Activated naive CD4-positive, alpha-beta T cell treated with anti-CD3 and anti-CD28 coated beads, Interleukin-2, amount 10 ng/mL, durations not matched to agents 7 days and 5 days (primary cell): ENCODE measurements at regions not wholly inside any gene's neighbourhood (a gene's known extent, or its start where the extent isn't known, plus 50 kb on each side); places are given as distances from the start of the nearest gene placed in this dataset.
"Not testable (repeated sequence)": the region's sequence is repeated elsewhere in the genome, so short reads cannot be mapped to it uniquely, and the experiment has no call there.

Source experiments
- CTCF ChIA-PET: fragments of 350-600 bp; sonication (Branson Sonifier 250); formaldehyde crosslinking; loops from one replicate; lab custom pipeline; 2021; ENCODE audit warnings: antibody characterized with exemption; lab: Charles Lee
- DNase-seq: peaks from one replicate; pipeline ENCODE4 v3.0.0-alpha.2; 2020
- H3K27ac Mint-ChIP-seq: one replicate; pipeline ENCODE4 v1.8.0; 2021; ENCODE audit warnings: mild to moderate bottlenecking, moderate library complexity, mixed read lengths
- H3K27me3 Mint-ChIP-seq: one replicate; pipeline ENCODE4 v1.8.0; 2021; ENCODE audit warnings: mild to moderate bottlenecking, mixed read lengths
- H3K36me3 Mint-ChIP-seq: one replicate; pipeline ENCODE4 v1.8.0; 2021; ENCODE audit warnings: mixed read lengths
- H3K4me1 Mint-ChIP-seq: one replicate; pipeline ENCODE4 v1.8.0; 2021; ENCODE audit warnings: mixed read lengths
- H3K4me3 Mint-ChIP-seq: one replicate; pipeline ENCODE4 v1.8.0; 2021; ENCODE audit warnings: mild to moderate bottlenecking, moderate library complexity, mixed read lengths
- H3K9me3 Mint-ChIP-seq: one replicate; pipeline ENCODE4 v1.8.0; 2021; ENCODE audit warnings: mixed read lengths

DNA sequence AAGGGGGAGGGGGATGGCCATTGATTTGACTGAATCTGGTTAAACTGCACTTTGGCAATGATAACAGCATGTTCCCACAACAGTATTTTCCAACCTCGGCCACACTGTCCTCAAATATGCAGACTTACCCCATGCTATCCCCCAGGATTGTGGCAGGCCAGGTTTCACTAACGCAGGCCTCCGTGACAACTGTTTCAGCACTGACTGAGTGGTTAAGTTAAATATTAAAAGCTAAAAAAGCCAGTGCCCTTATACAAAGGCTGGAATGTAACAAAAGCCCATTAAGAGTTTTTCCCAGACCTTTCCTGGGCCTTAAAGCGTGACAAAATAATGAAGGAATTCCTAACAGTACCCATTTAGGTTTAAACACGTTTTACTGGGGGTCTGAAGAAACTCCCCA is 202.9 kb downstream of the USP25 start:
- no peaks in the 10 kb centered on the region for H3K4me1 Mint-ChIP-seq
- H3K9me3 Mint-ChIP-seq = no peaks in the 10 kb centered on the region
- H3K36me3 Mint-ChIP-seq = no peaks in the 10 kb centered on the region
- no peaks in the 10 kb centered on the region for H3K27me3 Mint-ChIP-seq
- H3K4me3 Mint-ChIP-seq = no peak overlapping the region
- DNase-seq = no peak
- no peak overlapping the region for H3K27ac Mint-ChIP-seq
- CTCF ChIA-PET = no interaction called here

DNA sequence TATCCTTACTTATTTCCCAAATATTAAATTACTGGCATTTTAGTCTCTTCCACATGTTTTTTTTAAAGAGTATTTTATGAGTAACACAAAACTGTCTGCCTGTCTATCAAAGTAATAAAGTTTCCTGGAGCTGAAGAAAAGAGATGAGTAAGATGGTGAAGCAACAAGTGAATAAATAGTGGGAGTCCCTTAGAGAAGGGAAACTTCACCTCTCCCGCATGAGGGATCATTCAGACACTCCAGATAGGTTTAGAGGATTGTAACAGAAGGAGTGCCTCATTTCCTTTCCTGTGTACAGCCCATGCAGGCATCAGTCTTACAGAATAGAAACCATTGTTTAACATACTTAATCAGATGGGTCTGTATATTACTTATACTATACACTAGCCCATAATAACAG is 205.7 kb downstream of the USP25 start:
- DNase-seq = no peak
- H3K9me3 Mint-ChIP-seq = no peaks in the 10 kb centered on the region
- H3K27me3 Mint-ChIP-seq = no peaks in the 10 kb centered on the region
- CTCF ChIA-PET = no interaction called here
- H3K27ac Mint-ChIP-seq = no peak overlapping the region
- no peak overlapping the region for H3K4me3 Mint-ChIP-seq
- no peaks in the 10 kb centered on the region for H3K4me1 Mint-ChIP-seq
- no peaks in the 10 kb centered on the region for H3K36me3 Mint-ChIP-seq

DNA sequence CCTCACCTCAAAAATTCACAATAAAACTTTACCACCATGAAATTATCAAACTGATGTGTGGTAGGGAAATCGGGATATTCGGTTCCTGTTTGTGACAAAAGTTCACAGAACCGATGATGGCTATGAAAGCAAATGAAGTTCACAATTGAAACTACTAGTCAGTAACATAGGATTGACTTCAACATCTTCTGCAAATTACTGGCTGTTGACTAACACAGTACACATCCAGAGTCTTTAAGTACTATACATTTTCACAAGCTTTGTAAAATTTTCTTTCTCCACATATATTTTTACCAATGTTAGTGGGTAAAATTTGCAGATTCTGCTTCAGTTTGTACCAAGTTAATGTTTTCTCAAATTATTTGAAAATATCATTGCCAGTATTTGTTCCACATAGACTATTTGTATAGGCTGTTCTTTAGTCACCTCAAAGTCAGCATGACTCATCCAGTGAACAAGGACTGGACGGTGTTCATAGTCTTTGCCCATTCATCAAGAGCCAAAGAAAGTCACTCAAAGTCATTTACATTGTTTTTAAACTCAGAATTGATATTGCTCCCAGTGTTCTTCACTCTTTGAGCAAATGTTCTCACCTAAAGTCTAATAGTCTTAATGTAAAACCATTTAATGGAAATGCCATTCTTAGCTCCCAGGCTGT is 213.4 kb downstream of the USP25 start:
- Mint-ChIP-seq H3K36me3 (no peaks in the 10 kb centered on the region), H3K4me3 (no peak overlapping the region), H3K27ac (no peak overlapping the region), H3K4me1 (no peaks in the 10 kb centered on the region), H3K9me3 (no peaks in the 10 kb centered on the region), H3K27me3 (peaks cover 3% of the 10 kb centered on the region)
- CTCF ChIA-PET = no interaction called here
- no peak for DNase-seq

DNA sequence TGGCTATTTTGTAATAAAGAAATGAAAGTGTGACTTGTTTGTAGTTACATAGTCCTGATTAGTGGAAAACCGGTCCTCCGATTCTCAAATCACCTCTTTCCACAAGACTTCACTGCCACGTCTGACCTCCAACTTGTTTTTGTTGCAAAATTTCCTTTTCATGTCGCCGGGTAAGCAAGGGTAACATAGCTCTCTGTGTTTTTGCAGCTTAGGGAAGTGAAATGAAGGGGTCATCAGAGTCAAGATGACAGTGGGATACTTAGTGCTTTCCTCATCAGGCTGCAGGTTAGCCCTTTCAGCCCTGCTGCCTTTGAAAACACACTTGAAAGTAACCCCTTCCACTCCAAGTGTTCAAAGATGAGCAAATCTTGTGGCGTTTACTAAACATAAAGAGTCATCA is 217.9 kb downstream of the USP25 start:
- peaks cover 3% of the 10 kb centered on the region for H3K27me3 Mint-ChIP-seq
- CTCF ChIA-PET = no interaction called here
- H3K4me3 Mint-ChIP-seq = no peak overlapping the region
- H3K9me3 Mint-ChIP-seq = no peaks in the 10 kb centered on the region
- no peak overlapping the region for H3K27ac Mint-ChIP-seq
- H3K4me1 Mint-ChIP-seq = no peaks in the 10 kb centered on the region
- no peaks in the 10 kb centered on the region for H3K36me3 Mint-ChIP-seq
- no peak for DNase-seq

DNA sequence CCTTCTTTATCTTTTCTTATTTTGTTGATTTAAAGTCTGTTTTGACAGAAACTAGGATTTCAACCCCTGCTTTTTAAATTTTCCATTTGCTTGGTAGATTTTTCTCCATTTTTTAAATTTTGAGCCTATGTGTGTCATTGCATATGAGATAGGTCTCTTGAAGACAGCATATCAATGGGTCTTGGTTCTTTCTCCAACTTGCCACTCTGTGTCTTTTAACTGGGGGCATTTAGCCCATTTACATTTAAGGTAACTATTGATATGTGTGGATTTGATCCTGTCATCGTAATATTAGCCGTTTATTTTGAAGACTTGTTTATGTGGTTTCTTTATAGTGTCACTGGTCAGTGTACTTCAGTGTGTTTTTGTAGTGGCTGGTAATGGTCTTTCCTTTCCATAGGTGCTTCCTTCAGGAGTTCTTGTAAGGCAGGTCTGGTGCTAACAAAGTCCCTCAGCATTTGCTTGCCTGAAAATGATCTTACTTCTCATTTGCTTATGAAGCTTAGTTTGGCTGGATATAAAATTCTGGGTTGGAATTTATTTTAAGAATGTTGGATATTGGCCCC is 223.9 kb downstream of the USP25 start:
- no peak for DNase-seq
- Mint-ChIP-seq H3K9me3 (peaks cover 13% of the 10 kb centered on the region), H3K4me1 (no peaks in the 10 kb centered on the region), H3K27ac (no peak overlapping the region), H3K27me3 (no peaks in the 10 kb centered on the region), H3K36me3 (no peaks in the 10 kb centered on the region), H3K4me3 (no peak overlapping the region)
- CTCF ChIA-PET = no interaction called here

DNA sequence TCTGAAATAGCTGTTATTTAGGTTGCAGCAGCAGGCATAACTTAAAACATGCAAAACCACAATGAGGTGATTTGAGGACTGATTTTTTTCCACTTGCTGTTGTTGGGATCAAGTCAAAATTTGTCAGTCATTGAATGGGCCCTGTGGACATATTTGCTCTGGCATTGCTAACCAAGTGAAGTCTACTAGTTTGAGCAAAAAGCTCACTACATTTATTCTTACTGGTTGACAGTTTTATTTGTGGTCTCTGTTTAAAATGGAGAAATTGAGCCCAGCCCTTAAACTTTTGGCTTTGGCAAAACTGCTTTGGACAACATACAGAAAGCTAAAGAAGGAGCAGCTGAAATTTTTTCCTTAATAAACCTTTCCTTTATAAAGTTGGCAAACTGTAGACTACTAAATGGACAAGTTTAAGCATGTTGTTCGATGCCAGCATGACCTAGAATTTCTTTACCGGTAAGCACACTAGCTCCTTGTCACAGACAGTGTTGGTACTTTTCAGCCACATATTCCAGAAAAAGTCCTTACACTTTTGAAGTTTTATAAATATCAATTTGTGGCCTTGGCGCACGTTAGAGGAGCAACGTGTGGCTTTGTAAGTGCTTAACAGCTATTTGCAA is 234.6 kb downstream of the USP25 start:
- H3K9me3 Mint-ChIP-seq = no peaks in the 10 kb centered on the region
- no peaks in the 10 kb centered on the region for H3K4me1 Mint-ChIP-seq
- H3K27me3 Mint-ChIP-seq = no peaks in the 10 kb centered on the region
- DNase-seq = no peak
- CTCF ChIA-PET = no interaction called here
- no peaks in the 10 kb centered on the region for H3K36me3 Mint-ChIP-seq
- no peak overlapping the region for H3K4me3 Mint-ChIP-seq
- no peak overlapping the region for H3K27ac Mint-ChIP-seq

DNA sequence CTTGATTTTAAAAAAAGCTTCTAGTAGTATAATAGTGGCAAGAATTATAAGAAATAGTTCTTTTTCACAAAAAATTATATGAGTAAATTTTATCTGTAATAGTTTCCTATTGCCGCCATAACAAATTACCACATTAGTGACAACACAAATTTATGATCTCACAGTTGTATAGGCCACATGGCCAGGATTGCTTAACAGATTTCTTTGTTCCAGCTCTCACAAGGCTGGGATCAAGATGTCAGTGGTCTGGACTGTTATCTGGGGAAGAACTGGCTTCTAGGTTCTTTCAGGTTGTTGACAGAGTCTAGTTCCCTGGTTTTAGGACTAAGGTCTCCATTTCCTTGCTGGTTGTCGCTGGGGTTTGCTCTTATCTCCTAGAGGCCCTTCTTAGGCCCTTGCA is 236.4 kb downstream of the USP25 start:
- no peak for DNase-seq
- Mint-ChIP-seq H3K4me1 (no peaks in the 10 kb centered on the region), H3K9me3 (no peaks in the 10 kb centered on the region), H3K36me3 (no peaks in the 10 kb centered on the region), H3K27ac (no peak overlapping the region), H3K27me3 (no peaks in the 10 kb centered on the region), H3K4me3 (no peak overlapping the region)
- CTCF ChIA-PET = no interaction called here

DNA sequence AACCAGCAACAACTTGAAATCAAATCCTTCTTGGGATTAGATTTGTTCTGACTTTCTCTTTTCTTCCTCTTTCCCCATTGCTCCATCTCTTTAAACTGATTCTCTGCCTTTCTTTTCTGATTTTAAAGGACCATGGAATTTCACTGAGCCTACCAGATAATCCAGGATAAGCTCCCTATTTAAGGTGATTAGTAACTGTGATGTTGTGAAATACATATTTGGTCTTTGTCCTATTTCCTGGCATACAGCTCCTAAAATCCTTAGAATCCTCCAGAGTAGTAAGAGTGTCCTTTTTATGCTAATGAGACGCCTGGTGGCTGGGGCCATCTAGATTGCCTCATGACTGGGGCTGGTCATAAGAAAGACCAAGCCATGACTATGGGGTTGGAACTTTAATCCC is 236.9 kb downstream of the USP25 start:
- CTCF ChIA-PET = no interaction called here
- Mint-ChIP-seq H3K9me3 (no peaks in the 10 kb centered on the region), H3K27ac (no peak overlapping the region), H3K4me1 (no peaks in the 10 kb centered on the region), H3K27me3 (no peaks in the 10 kb centered on the region), H3K4me3 (no peak overlapping the region), H3K36me3 (no peaks in the 10 kb centered on the region)
- DNase-seq = no peak

DNA sequence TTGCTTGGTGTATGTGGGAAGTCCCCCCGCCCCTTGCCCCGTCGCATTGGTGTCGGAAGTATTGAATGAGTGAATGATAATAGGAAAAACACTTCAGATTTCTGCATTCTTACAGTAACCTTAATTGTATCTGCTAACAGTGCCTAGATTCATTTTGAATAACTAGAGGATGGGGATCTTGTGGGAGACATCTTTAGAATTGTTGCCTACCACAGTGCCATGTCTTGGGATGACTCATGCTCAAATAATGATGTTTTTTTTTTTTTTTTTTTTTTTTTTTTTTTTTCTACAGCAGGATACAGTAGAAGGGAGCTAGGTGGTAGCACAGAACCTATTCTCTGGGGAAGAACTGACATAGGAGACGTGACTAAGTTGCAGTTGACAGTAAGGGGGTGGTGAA is 237.9 kb downstream of the USP25 start:
- no peaks in the 10 kb centered on the region for H3K36me3 Mint-ChIP-seq
- no peaks in the 10 kb centered on the region for H3K27me3 Mint-ChIP-seq
- H3K4me3 Mint-ChIP-seq = no peak overlapping the region
- H3K27ac Mint-ChIP-seq = no peak overlapping the region
- H3K4me1 Mint-ChIP-seq = no peaks in the 10 kb centered on the region
- no peaks in the 10 kb centered on the region for H3K9me3 Mint-ChIP-seq
- CTCF ChIA-PET = no interaction called here
- DNase-seq = no peak

DNA sequence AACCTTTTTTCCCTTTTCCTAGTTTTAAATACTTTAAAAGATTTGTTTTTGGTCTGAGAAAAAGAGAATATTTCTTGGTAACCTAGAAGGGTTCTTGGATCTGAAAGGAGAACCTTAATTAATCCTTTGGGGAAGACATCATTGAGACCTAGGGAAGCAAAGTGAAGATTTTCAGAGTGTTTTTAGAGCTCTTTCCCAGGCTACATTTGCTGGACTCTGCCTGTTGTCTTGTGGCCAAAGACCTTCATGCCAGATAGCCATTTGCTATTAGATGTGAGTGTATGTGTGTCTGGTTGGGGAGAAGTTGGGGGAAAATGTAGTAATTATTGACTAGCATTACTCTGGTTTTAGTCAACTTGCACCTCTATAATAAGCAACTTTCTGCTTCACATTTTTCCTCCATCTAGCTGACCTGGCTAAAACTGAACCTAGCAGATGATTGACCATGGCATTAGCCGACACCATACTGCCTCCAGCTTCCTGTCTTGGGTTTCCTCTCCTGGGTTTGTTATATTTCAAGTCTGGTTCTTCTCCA is 239.1 kb downstream of the USP25 start:
- no peaks in the 10 kb centered on the region for H3K4me1 Mint-ChIP-seq
- no peak overlapping the region for H3K4me3 Mint-ChIP-seq
- no peaks in the 10 kb centered on the region for H3K9me3 Mint-ChIP-seq
- H3K36me3 Mint-ChIP-seq = no peaks in the 10 kb centered on the region
- H3K27ac Mint-ChIP-seq = no peak overlapping the region
- CTCF ChIA-PET = no interaction called here
- no peaks in the 10 kb centered on the region for H3K27me3 Mint-ChIP-seq
- no peak for DNase-seq

DNA sequence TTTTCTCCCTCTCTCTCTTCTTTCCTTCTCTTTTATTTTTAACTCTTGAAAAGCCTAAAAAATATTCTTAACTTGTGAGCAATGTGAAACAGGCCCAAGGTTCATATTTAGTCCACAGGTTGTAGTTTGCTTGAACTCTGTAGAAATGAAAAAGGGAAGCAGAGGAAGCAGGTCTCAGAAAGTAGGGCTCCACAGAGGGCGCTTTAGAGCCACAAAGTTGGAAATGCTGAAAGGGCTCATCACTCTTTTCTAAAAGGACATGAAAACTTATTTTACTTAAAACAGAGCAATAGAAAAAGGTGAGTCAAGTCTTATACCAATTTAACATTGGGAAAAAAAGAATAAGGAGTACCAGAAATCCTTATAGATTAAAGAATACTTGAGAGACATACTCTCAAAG is 247.0 kb downstream of the USP25 start:
- no peaks in the 10 kb centered on the region for H3K4me1 Mint-ChIP-seq
- no peaks in the 10 kb centered on the region for H3K9me3 Mint-ChIP-seq
- no peak overlapping the region for H3K27ac Mint-ChIP-seq
- CTCF ChIA-PET = no interaction called here
- no peaks in the 10 kb centered on the region for H3K36me3 Mint-ChIP-seq
- no peaks in the 10 kb centered on the region for H3K27me3 Mint-ChIP-seq
- H3K4me3 Mint-ChIP-seq = no peak overlapping the region
- DNase-seq = no peak

DNA sequence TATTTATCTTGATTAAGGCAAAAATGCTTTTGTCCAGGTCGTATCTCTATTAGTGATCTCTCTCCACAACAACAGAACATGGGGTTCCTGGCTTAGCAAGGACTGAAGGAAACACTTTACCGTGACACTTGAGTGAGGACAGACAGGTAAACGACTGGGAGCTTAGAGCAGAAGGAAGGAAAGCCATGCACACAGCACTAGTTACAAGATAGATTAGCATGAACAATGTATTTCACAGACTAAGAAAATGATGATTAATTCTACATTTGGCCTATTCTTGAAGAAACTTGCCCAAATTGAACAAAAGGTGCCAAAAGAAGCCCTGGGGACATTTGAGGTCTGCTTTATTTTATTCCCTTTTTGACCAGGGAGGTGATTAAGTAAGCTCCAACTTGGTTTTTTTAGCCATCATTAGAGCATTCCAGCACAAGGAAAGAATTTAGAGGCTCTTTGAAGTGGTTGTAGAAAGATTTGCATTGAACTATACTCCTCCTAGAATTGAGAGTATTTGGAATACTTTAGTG is 248.5 kb downstream of the USP25 start:
- Mint-ChIP-seq H3K36me3 (no peaks in the 10 kb centered on the region), H3K4me1 (no peaks in the 10 kb centered on the region), H3K9me3 (no peaks in the 10 kb centered on the region), H3K27ac (no peak overlapping the region), H3K4me3 (no peak overlapping the region), H3K27me3 (no peaks in the 10 kb centered on the region)
- CTCF ChIA-PET = no interaction called here
- DNase-seq = no peak

DNA sequence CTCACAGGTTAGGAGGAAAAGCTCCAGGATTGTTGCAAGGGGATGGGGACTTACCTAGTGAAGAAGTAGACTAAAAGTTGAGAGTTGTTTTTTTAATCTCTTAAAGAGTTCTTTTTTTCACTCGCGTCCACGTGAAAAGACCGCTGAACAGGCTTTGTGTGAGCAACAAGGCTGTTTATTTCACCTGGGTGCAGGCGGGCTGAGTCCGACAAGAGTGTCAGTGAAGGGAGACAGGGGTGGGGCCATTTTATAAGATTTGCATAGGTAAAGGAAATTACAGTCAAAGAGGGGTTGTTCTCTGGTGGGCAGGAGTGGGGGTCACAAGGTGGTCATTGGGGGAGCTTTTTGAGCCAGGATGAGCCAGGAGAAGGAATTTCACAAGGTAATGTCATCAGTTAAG is 249.7 kb downstream of the USP25 start:
- CTCF ChIA-PET, H3K4me3 Mint-ChIP-seq, H3K27me3 Mint-ChIP-seq, H3K27ac Mint-ChIP-seq, H3K36me3 Mint-ChIP-seq, DNase-seq, H3K9me3 Mint-ChIP-seq, H3K4me1 Mint-ChIP-seq: not testable (repeated sequence)

DNA sequence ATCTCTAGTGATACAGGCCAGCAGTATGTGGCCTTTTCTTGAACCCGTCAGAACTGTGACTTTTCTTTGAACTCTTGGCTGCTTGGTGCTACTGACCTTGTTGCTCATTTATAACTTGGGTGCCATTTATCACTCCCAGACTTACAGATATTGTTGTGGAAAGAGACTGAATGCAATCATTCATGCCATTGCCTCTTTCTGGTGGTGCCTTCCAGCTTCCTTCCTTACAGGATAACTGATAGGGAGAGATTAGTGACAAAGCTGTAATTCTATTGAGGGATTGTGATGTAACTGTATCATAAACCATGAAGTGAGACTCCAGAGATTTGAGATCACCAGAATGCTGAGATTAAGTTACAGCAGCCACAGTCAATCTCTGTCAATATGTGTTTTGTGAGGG is 256.5 kb downstream of the USP25 start:
- no peaks in the 10 kb centered on the region for H3K36me3 Mint-ChIP-seq
- no peaks in the 10 kb centered on the region for H3K9me3 Mint-ChIP-seq
- CTCF ChIA-PET = no interaction called here
- H3K27ac Mint-ChIP-seq = no peak overlapping the region
- H3K27me3 Mint-ChIP-seq = peaks cover 7% of the 10 kb centered on the region
- H3K4me1 Mint-ChIP-seq = no peaks in the 10 kb centered on the region
- no peak for DNase-seq
- H3K4me3 Mint-ChIP-seq = no peak overlapping the region

DNA sequence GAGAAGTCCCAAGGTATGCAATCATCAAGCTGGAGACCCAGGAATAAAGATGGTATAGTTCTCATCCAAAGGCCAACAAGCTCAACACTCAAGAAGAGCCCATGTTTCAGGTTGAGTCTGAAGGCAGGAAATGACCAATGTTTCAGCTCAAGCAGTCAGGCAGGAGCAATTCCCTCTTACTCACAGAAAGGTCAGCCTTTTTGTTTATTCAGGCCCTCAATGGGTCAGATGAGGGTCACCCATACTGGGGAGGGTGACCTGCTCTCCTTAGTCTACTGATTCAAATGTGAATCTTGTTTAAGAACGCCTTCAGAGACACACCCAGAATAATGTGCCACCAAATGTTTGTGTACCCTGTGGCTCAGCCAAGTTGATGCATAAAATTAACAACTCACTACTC is 262.4 kb downstream of the USP25 start:
- H3K36me3 Mint-ChIP-seq = no peaks in the 10 kb centered on the region
- no peaks in the 10 kb centered on the region for H3K27me3 Mint-ChIP-seq
- DNase-seq = no peak
- CTCF ChIA-PET = no interaction called here
- H3K27ac Mint-ChIP-seq = no peak overlapping the region
- no peaks in the 10 kb centered on the region for H3K9me3 Mint-ChIP-seq
- no peak overlapping the region for H3K4me3 Mint-ChIP-seq
- no peaks in the 10 kb centered on the region for H3K4me1 Mint-ChIP-seq
